ENCODE measurements at regions not wholly inside any gene's neighbourhood (a gene's known extent, or its start where the extent isn't known, plus 50 kb on each side); places are given as distances from the start of the nearest gene placed in this dataset.

GRCh38 chr14:85115921-85116320 is 414.0 kb upstream of the FLRT2 start:
- no peak for TF ChIP-seq POLR2A (IDR thresholded peaks at IDR 0.05)
- no peak for TF ChIP-seq CTCF (IDR thresholded peaks at IDR 0.05)
- no peak for TF ChIP-seq POLR2AphosphoS5 (IDR thresholded peaks at IDR 0.05)

Data from transverse colon (tissue), 4 donors.